Activated CD4-positive, alpha-beta T cell treated with anti-CD3 and anti-CD28 coated beads, Interleukin-10, Interleukin-2, amounts not matched to agents 100 ng/mL and 50 ng/mL, durations not matched to agents 16 hours and 8 hours (primary cell): ENCODE measurements at regions not wholly inside any gene's neighbourhood (a gene's known extent, or its start where the extent isn't known, plus 50 kb on each side); places are given as distances from the start of the nearest gene placed in this dataset.
"Not testable (repeated sequence)": the region's sequence is repeated elsewhere in the genome, so short reads cannot be mapped to it uniquely, and the experiment has no call there.

Experiments
- DNase-seq: peaks from one replicate; pipeline ENCODE4 v3.0.0-alpha.2; 2020

DNA sequence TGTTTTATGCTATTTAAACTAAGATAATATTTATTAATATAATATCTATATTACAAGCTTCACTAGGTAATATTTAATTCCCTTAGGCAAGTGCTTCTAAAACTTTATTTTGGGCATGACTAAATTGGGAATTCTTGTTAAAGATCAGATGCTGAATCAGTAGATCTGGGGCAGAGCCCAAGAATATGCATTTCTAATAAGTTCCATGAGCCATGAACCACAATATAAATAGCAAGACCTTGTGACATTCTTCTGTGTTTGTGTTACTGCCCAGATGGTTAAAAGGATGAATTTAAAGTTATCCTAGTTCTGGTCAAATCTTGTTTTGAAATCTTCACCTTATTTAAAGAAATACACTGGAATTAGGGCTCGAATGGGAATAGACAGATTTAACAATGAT lies 258.4 kb upstream of the CACNA2D1 start:
- no peak for DNase-seq

DNA sequence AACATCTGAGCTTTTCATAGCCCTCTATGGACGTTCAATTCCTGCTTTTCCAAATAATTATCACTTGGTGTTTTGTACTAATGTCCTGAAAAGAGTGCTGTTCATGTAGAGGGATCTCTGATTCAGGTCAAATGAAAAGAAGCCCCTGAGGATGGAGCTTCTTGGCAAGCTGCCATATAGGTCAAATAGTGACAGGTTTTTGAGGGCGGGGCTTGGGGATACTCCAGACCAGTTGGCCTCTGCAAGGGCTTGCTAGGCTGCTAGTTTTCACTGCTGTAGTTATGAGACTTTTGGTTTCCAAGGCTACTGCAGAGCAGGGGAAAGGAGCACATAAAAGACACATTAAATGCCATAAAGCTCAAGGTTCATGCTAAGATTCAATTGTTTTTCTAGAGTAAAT lies 257.2 kb upstream of the CACNA2D1 start:
- DNase-seq = no peak

DNA sequence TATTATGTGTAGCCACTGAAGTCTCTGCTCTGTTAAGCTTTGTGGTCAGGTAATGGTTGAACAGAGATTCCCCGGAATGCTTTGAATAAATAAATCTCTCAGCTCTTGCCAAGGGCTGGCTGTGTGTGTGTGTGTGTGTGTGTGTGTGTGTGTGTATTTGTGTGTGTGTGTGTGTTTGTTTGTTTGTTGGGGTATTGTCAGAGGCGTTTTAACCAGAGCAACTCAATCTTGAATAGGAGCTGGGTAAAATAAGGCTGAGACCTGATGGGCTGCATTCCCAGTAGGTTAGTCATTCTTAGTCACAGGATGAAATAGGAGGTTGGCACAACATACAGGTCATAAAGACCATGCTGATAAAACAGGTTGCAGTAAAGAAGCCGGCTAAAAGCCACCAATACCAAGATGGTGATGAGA lies 256.2 kb upstream of the CACNA2D1 start:
- no peak for DNase-seq

DNA sequence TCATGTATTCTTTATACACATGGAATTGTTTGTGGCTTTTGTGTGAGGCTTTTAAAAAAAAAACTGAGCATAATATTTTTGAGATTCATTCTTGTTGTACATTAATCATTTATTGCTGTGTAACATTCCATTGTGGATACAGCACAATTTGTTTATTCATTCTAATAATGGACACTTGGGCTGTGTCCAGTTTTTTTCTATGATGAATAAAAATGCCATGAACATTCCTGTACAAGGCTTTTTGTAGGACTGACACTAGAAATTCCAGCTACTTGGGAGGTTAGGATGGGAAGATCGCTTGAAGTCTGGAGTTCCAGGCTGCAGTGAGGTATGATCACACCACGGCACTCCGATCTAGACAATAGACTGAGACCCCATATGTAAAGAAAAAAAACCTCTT lies 254.3 kb upstream of the CACNA2D1 start:
- DNase-seq = no peak

DNA sequence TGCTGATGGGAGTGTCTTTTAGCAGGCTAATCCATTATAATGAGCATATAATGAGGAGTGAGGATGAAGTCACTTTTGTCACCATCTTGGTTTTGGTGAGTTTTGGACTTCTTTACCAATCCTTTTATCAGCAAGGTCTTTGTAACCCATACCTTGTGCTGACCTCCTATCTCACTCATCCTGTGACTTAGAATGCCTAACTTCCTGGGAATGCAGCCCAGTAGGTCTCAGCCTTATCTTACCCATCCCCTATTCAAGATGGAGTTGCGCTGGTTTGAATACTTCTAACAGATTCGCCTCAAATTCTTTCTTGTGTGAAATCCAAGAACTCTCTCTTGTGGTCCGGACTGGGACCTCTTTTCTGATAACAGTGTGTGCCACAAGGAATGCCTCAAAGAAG lies 253.1 kb upstream of the CACNA2D1 start:
- DNase-seq = no peak

DNA sequence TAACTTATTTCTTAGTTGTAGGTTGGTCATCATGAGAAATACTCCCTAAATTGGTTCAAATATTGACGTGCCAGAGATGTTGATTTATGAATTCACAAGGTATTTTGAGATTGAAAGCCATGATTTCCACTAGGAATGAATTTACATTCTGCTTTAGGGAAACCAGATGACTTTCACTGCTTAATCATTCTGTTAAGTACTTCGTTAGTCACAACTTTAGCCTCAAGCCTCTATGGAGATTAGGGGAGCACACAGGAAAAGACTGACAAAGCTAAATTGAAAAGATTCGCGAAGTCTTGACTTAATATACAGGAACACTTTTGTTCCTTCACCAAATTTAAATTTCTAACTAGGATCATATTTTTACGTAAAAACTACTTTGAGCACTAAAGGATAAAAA lies 250.4 kb upstream of the CACNA2D1 start:
- DNase-seq = no peak

DNA sequence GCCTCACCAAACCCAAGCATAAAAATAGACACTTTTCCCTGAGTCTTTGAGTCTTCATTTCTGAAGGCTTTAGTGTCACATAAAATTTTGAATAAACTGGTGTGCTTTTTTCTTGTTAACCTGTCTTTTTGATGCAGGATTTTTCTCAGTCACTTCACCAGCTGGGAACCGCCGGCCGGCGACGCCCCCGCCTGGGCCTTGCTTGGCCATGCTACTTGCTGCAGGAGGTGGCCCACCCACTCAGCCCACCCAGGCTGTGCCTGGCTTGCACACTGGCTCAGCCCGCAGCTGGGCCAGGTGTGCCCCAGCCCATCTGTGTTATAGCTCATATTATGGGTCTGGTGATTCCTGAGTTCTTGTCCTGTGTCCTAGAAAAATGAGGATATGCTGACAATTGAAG lies 247.4 kb upstream of the CACNA2D1 start:
- DNase-seq = no peak

DNA sequence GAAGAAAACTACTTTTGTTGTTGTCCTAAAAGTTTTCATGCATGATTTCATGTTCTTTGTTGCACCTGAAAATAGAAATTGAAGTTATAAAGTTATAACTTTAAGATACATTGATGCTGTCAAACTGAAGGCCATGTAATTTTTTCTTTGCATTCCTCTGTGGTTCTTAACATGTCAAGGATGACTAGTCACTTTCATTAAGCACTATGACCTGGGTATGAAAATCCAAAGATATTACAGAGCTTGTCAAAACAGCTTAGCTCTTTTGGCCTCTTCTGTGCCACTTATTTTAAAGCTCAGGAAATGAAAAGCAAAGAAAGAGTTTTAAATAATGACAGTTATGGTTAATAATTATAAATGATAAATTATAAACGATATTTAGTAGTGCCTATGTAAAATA lies 241.6 kb upstream of the CACNA2D1 start:
- no peak for DNase-seq

DNA sequence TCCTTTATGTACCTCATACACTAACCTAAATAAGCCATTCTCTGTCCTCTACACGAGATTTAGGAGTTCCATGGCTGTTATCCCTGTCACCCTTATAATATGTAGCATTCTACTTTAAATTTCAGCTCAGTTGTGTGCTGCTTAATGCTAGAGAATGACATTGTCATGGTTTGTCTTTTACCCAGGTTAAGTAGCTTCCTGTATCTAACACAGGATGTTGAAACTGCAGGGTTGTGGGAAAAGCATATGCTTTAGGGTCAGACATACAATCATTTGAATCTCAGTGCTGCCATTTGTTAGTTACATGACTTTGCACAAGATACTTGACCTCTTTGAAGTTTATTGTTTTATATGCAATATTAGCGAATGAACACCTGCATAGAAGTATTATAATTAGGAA lies 235.1 kb upstream of the CACNA2D1 start:
- DNase-seq = peak; percentile 4

DNA sequence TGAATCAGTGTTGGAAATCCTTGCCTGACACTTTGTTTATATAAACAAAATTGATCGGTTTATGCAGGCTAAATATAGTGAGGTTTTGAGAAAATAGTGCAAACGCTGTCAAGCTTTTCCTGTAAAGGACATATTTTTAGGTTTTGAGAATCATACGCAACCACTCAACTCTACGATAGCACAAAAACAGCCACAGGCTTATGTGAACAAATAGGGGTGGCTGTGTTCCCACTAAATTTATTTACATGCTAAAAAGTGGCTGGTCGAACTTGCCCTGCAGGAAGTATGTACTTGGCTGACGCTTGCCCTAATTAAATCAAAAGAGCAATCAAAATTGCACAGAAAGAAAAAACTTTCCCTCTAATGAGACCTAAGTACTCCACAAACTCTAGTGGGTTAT lies 234.7 kb upstream of the CACNA2D1 start:
- no peak for DNase-seq

DNA sequence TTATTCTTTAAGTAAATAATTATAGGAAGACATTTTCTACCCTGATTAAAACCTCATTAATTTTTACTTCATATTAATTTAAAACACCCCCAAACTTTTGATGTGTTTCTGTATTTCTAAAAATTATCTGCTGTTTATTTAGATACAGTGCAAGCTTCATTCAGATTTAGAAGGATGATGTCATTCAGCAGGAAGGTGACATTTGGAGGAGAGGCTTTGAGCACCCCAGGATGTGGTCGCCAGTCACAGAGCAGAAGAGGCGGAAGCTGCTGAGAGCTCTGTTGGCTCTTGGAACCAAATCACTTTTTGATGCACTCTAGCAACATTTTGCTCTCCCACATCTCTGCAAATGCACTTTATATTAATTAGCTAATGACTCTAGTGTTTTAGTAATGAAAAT lies 233.9 kb upstream of the CACNA2D1 start:
- peak; percentile 54 for DNase-seq

DNA sequence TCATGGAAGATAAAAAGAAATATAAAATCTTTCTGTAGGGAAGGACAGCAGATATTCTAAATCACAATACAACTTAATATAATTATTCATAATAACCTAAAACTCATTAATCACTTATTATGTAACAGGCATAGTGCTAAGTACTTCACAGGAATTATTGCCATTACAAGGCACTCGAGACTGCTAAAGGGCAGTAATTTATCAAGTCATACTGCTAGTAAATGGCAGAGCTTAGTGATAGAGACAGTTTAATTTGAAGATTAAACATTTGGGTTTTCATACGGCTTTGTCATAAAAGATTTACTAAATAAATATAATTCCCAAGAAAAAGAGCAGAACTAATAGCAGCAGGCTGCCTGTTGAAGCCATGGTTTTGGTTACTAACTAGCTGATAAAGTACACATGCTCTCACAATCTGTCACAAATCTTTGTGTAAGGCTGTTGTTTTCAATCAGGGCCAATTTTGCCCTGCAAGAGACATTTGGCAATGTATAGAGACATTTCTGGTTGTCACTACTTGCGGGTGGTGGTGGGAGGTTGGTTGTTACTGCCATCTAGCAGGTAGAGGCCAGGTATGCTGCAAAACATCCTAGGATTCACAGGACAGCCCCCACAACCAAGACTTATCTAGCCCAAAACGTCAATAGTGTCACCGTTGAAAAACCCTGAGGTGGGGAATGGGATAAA lies 233.3 kb upstream of the CACNA2D1 start:
- no peak for DNase-seq

DNA sequence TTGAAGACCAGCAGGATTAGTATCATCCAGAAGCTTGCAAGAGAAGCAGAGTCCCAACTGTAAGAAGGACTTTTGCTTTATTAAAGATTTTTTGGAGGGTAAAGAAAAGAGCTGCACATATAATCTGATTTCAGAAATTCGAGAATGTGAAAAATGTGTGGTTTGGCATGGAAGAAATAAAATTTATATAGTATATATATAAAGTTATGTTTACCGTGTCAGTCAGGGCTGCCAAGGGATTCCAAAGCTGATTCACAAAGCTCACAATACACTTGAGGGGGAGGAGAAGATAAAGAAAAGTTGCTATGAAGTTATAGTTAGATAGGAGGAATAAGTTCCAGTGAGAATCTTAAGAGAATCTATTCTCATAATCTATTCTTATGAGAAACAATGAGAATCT lies 231.8 kb upstream of the CACNA2D1 start:
- DNase-seq = no peak

DNA sequence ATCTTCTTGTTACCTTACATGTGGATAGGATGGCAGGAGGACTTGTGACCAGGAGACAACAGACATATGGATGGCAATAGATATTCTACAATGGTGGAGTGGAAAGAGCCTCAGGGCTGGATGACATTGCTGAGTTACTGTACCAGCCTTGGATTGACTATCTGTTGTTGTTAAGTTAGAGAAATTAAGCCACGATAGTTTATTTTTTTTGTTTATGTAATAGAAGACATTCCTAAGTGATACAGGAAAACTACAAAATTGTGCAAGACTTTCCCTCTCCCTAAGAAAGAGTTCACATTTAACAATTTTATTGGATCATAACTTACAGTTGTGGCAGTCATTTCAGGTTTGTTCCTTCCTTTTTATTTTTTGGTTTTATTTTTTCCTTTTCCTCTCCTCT lies 230.7 kb upstream of the CACNA2D1 start:
- no peak for DNase-seq

DNA sequence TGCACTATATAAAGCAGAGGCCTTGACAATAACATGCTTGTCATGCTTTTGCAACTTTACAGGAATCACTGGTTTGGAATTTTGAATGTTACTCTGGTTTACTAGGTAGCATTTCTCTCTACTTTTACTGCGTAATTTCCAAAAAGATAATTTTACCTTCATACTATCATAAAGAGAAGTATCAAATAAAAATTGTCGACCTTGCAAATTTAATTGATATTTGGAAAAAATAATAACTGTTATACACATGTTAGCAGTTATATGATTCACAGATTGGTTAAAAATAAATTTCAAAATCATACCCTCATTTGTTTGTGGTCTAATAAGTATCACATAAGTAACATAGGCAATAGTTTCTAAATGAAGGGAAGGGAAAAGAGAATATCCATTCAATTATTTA lies 228.5 kb upstream of the CACNA2D1 start:
- DNase-seq = no peak

DNA sequence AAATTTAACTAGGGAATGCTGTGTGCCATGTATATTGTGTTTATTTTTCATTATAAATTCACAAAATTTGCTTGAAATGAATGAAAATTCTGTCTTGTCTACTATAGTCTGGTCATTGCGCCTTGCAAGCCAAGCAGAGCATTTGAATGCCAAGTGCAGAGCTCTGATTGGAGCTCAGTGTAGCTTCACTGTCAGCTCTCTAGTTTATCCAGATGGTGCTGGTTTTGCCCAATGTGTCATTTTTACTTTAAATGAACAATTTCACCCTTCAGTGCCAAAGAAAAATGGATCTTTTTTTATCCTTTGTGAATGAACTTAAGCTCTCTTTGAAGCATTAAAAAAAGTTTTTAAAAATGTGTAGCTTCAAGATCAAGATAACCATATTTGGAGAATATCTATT lies 225.6 kb upstream of the CACNA2D1 start:
- DNase-seq = no peak

DNA sequence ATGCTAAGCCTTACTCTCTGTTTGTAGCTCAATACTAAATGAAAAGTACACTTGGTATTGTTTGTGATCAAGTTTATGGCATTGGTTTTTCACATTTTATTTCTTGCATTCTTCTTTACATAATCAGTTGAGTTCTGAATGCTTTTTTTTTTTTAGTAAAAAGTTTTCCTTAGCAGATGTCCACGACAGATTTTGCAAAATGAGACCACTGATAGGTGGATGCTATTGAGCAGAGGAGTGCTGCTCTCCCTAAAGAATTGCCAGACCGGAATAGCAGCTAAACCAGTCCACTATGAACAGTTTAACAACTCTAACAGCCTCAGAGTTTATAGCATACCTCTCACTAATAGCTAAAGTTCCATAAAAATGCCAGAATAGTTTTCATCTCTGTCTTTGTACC lies 225.1 kb upstream of the CACNA2D1 start:
- DNase-seq = no peak

DNA sequence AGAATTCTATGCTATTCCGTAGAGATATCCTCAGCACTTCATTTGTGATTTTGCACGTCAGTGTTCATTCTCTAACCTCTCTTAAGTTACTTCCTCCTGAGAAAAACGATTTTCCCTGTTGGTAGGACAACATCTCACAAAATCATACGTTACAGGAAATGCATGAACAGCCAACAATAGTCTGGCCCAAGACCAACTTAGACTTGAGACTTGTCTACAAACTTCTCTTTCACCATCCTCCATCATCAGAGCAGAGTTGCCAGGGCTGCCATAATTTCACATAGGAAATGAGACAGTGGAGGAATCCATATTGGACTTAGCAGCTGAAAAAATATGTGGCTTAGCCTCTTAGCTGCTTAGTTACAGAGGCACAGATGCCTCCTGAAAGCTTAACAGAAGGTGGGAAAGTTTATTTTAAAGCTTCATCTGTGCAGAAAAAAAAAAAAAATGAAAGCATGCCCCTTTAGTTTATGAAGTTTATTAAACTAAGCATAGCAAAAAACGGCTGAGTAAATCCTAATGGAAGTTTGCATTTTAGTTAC lies 222.5 kb upstream of the CACNA2D1 start:
- no peak for DNase-seq

DNA sequence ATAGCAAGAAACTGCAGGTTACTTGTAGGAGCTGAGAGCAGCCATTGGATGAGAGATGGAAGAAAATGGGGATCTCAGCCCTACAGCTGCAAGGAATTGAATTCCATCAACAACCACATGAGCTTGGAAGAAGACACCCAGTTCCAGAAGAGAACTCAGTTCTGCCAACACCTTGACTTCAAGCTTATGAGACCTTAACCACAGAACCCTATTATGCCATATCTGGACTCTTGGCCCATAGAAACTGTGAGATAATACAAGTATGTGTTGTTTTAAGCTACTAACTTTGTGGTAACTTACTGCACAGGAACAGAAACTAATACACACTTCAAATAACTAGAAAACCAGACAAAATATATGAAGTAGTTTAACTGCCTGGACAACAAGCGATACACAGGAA lies 212.4 kb upstream of the CACNA2D1 start:
- DNase-seq = no peak

DNA sequence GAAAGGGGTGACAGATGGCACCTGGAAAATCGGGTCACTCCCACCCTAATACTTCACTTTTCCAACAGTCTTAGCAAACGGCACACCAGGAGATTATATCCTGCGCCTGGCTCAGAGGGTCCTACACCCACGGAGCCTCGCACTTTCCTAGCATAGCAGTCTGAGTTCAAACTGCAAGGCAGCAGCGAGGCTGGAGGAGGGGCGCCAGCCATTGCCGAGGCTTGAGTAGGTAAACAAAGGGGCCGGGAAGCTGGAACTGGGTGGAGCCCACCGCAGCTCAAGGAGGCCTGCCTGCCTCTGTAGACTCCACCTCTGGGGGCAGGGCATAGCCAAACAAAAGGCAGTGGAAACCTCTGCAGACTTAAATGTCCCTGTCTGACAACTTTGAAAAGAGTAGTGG lies 206.5 kb upstream of the CACNA2D1 start:
- DNase-seq = not testable (repeated sequence)

DNA sequence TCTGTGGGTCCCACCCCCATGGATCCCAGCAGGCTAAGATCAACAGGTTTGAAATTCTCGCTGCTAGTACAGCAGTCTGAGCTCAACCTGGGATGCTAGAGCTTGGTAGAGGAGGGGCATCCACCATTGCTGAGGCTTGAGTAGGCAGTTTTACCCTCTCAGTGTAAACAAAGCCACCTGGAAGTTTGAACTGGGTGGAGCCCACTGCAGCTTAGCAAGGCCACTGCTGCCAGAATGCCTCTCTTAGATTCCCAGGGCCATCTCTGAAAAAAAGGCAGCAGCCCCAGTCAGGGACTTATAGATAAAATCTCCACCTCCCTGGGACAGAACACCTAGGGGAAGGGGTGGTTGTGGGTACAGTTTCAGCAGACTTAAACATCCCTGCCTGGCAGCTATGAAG lies 190.0 kb upstream of the CACNA2D1 start:
- DNase-seq = no peak

DNA sequence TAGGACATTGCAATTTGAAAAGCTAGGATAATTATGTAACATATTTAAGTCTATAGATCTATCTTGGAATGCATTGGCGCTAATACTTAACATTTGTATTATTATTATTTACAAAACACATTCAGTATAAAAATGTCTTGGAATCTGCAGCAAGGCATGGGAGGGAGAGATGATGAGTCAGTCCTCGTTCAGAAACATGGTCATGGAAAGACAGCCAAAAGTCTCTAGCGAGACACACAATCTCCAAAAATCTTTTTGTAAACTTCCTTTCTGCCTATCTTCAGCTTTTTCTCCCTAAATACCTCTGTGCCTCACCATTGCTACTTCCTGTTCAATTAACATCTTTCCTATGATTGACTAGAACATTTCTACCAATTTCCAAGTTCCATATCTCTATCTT lies 188.4 kb upstream of the CACNA2D1 start:
- DNase-seq = no peak

DNA sequence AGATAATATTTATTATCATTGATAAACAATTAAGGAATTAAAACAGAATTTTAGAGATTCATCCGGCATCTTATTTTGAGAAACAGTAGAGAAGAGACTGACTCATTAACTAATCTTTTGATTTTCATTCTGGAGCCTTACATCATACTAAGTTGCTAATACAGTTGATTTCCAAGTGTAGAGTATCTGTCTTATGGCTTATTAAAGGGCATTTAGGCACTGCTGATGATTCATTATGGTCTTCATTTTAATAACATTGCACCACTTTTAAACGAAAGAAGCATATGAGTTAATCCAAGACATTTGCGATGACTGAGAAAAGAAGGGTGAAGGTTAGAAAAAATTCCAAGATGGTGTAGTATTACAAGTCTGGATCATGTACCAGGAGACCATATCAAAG lies 186.0 kb upstream of the CACNA2D1 start:
- DNase-seq = no peak

DNA sequence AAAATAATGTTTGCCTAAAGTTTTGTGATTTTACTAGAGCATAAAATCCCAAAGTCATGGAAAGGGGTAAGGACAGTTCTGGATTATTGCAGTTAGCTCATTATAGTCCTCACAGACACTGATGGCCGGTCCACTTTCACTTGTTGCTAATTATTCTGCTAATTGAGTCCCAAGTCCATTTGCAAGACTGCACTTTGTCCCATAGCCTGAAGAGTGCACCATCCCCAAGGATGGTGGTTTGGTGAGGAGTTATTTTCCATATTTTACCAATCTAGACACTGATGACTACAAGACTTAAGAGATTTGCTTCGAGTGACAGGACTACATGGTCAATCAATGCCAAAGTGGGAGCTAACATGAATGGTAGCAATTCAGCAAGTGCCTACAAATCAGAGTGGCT lies 181.8 kb upstream of the CACNA2D1 start:
- no peak for DNase-seq

DNA sequence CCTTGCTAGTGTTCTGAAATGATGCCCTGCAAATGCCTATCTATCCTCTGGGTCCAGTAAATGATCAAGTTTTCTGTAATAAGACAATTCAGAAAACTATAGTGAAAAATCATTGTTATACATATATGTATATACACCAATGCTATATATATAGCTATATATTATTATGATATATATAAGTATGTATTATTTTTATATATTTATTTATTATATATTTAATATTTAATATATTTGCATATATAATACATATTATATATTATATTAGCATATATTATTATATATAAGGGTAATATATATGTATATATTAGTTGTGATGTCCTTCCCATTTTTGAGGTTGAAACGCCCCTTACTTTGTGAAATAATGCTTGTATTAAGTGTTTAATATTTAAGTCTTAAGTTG lies 181.4 kb upstream of the CACNA2D1 start:
- DNase-seq = no peak

DNA sequence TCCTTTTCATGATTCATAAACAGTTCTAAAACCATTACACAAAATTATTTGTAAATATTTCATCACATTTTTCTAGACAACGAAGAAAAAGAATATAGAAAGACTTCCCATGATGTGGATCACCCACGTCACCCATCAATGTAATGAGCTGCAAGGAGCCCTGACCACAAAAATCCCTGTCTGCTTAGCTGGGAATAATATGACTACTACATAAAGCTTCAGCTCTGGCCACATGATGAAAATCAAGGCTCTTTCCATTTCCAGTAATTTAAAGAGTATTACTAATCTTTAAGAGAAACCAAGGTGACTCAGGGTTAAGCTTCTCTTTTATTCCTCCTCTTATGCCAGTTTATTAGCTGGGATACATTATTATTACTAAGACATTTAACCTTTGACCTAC lies 180.8 kb upstream of the CACNA2D1 start:
- DNase-seq = no peak
